SK-N-SH treated with all-trans-retinoic acid at 6 μM for 48 hours (cell line): ENCODE measurements at regions not wholly inside any gene's neighbourhood (a gene's known extent, or its start where the extent isn't known, plus 50 kb on each side); places are given as distances from the start of the nearest gene placed in this dataset.

Source experiments
- CREB5 ChIP-seq: fragments of 250-450 bp; sonication (Bioruptor Pico); IDR thresholded peaks from 2 replicates; pipeline ENCODE4 v1.5.1; 2020; ENCODE audit warnings: low read depth, mild to moderate bottlenecking, moderate library complexity
- CSDC2 ChIP-seq: fragments of 250-450 bp; sonication (Bioruptor Pico); IDR thresholded peaks from 2 replicates; pipeline ENCODE4 v1.5.0; 2020; ENCODE audit warnings: mild to moderate bottlenecking, moderate library complexity
- ESRRG ChIP-seq: fragments of 250-450 bp; sonication (Bioruptor Pico); IDR thresholded peaks from 2 replicates; pipeline ENCODE4 v1.6.1; 2021; ENCODE audit warnings: mild to moderate bottlenecking
- PATZ1 ChIP-seq: fragments of 250-450 bp; sonication (Bioruptor Pico); IDR thresholded peaks from 2 replicates; pipeline ENCODE4 v1.8.0; 2020; ENCODE audit warnings: mild to moderate bottlenecking, moderate library complexity, borderline replicate concordance
- POU6F1 ChIP-seq: fragments of 250-450 bp; sonication (Bioruptor Pico); IDR thresholded peaks from 2 replicates; pipeline ENCODE4 v1.8.0; 2021; ENCODE audit warnings: low read depth, mild to moderate bottlenecking, moderate library complexity, borderline replicate concordance
- RARB ChIP-seq: fragments of 250-450 bp; sonication (Bioruptor Pico); IDR thresholded peaks from 2 replicates; pipeline ENCODE4 v1.8.0; 2021; ENCODE audit warnings: mild to moderate bottlenecking, moderate library complexity
- SNAI2 ChIP-seq: fragments of 250-450 bp; sonication (Bioruptor Pico); IDR thresholded peaks from 2 replicates; pipeline ENCODE4 v1.5.0; 2020; ENCODE audit warnings: mild to moderate bottlenecking, moderate library complexity
- TOX ChIP-seq: fragments of 250-450 bp; sonication (Bioruptor Pico); IDR thresholded peaks from 2 replicates; pipeline ENCODE4 v1.8.0; 2021; ENCODE audit warnings: mild to moderate bottlenecking, moderate library complexity, borderline replicate concordance
- ZFP3 ChIP-seq: fragments of 250-450 bp; sonication (Bioruptor Pico); IDR thresholded peaks from 2 replicates; pipeline ENCODE4 v1.5.0; 2020; ENCODE audit warnings: mild to moderate bottlenecking, moderate library complexity
- ZFP30 ChIP-seq: fragments of 450-650 bp; formaldehyde crosslinking; IDR thresholded peaks from 2 replicates; pipeline ENCODE4 v1.5.0; 2022; ENCODE audit warnings: mild to moderate bottlenecking, moderate library complexity
- ZNF565 ChIP-seq: fragments of 450-650 bp; formaldehyde crosslinking; conservative IDR thresholded peaks from 2 replicates; pipeline ENCODE4 v1.5.0; 2020; ENCODE audit warnings: low read depth, mild to moderate bottlenecking, moderate library complexity
- ZNF70 ChIP-seq: fragments of 450-650 bp; formaldehyde crosslinking; IDR thresholded peaks from 2 replicates; pipeline ENCODE4 v1.5.0; 2020; ENCODE audit warnings: mild to moderate bottlenecking, moderate library complexity
- ZNF8 ChIP-seq: fragments of 450-650 bp; formaldehyde crosslinking; IDR thresholded peaks from 2 replicates; pipeline ENCODE4 v1.5.0; 2020; ENCODE audit warnings: mild to moderate bottlenecking, moderate library complexity

DNA sequence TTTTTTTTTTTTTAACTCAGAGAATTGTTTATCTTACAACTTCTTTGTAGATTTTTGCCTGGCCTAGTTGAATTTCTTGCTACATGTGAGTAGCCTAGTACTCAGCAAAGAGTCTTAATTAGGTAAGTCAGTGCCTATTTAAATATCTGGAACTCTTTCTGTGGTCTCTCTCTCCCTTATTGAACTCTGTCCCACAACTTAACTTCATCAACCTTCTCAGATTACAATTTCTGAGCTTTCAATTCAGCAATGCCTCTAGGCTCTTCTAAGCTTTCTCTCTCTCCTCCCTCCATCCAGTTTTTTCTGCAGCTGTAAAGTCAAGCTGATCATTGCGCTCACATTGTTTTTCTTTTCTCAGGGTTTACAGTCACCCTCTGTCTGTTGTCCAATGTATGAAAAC is 517.6 kb upstream of the ROBO1 start:
- no peak for TF ChIP-seq POU6F1 (CRISPR knock-in tag)
- TF ChIP-seq ZNF8 (CRISPR knock-in tag) = no peak
- no peak for TF ChIP-seq ZNF565
- TF ChIP-seq PATZ1 (CRISPR knock-in tag) = no peak
- no peak for TF ChIP-seq TOX (CRISPR knock-in tag)
- no peak for TF ChIP-seq CREB5 (CRISPR knock-in tag)
- TF ChIP-seq ZFP3 (CRISPR knock-in tag) = no peak
- no peak for TF ChIP-seq ESRRG (CRISPR knock-in tag)
- TF ChIP-seq CSDC2 (CRISPR knock-in tag) = no peak
- no peak for TF ChIP-seq SNAI2 (CRISPR knock-in tag)
- no peak for TF ChIP-seq ZNF70 (CRISPR knock-in tag)
- no peak for TF ChIP-seq ZFP30
- no peak for TF ChIP-seq RARB (CRISPR knock-in tag)
